RWPE2 (cell line): ENCODE measurements at regions not wholly inside any gene's neighbourhood (a gene's known extent, or its start where the extent isn't known, plus 50 kb on each side); places are given as distances from the start of the nearest gene placed in this dataset.

Experiments used
- ATAC-seq: fragments of 200-7000 bp; cut with Tn5 transposase; 3 replicates; pipeline ENCODE4 v1.9.1; 2021; ENCODE audit warnings: low read depth
- DNase-seq: peaks from one replicate; pipeline ENCODE4 v3.0.0-alpha.2; 2020; ENCODE audit warnings: low spot score
- H3K27ac ChIP-seq: fragments of 450-650 bp; 2 replicates; pipeline ENCODE4 v1.5.1; 2017; ENCODE audit warnings: mild to moderate bottlenecking; ENCODE audit not compliant: poor library complexity, severe bottlenecking
- H3K27me3 ChIP-seq: fragments of 250-450 bp; sonication (Bioruptor Pico); 2 replicates; pipeline ENCODE4 v1.5.1; 2021; ENCODE audit warnings: mild to moderate bottlenecking, moderate library complexity; ENCODE audit not compliant: insufficient read depth, poor library complexity, severe bottlenecking
- H3K36me3 ChIP-seq: fragments of 250-450 bp; sonication (Bioruptor Pico); 2 replicates; pipeline ENCODE4 v1.5.1; 2020; ENCODE audit warnings: low read depth, mild to moderate bottlenecking, moderate library complexity
- H3K4me1 ChIP-seq: fragments of 250-450 bp; sonication (Bioruptor Pico); 2 replicates; pipeline ENCODE4 v1.5.1; 2021; ENCODE audit warnings: mild to moderate bottlenecking, moderate library complexity; ENCODE audit not compliant: insufficient read depth, poor library complexity, severe bottlenecking
- H3K4me3 ChIP-seq: fragments of 250-450 bp; sonication (Bioruptor Pico); 2 replicates; pipeline ENCODE4 v1.5.1; 2021; ENCODE audit warnings: mild to moderate bottlenecking, moderate library complexity; ENCODE audit not compliant: severe bottlenecking
- H3K9me3 ChIP-seq: fragments of 250-450 bp; sonication (Bioruptor Pico); 2 replicates; pipeline ENCODE4 v1.5.1; 2021; ENCODE audit warnings: mild to moderate bottlenecking, moderate library complexity; ENCODE audit not compliant: severe bottlenecking
- CTCF ChIP-seq: fragments of 450-650 bp; IDR thresholded peaks from one replicate; pipeline ENCODE4 v1.5.1; 2017; ENCODE audit warnings: mild to moderate bottlenecking, moderate library complexity; ENCODE audit not compliant: poor library complexity, severe bottlenecking

- no peak for TF ChIP-seq CTCF
- DNase-seq (no peak), ATAC-seq (no peak)
- H3K27me3 ChIP-seq = no peaks in the 10 kb centered on the region
- no peak overlapping the region for H3K27ac ChIP-seq
- no peaks in the 10 kb centered on the region for H3K36me3 ChIP-seq
- peaks cover 8% of the 10 kb centered on the region for H3K4me1 ChIP-seq
- H3K4me3 ChIP-seq = no peak overlapping the region
- H3K9me3 ChIP-seq = no peaks in the 10 kb centered on the region
Observed at GRCh38 chr11:95547976-95548375, 241.6 kb downstream of the FAM76B start.

- Histone ChIP-seq H3K27ac (no peak overlapping the region), H3K27me3 (no peaks in the 10 kb centered on the region), H3K36me3 (no peaks in the 10 kb centered on the region), H3K4me3 (no peak overlapping the region), H3K4me1 (peaks cover 8% of the 10 kb centered on the region), H3K9me3 (no peaks in the 10 kb centered on the region)
- ATAC-seq (no peak), DNase-seq (no peak)
- no peak for TF ChIP-seq CTCF
Observed at GRCh38 chr11:95547186-95547585, 242.4 kb downstream of the FAM76B start.

GRCh38 chr11:95545116-95545875, 244.3 kb downstream of the FAM76B start:
- Histone ChIP-seq H3K27me3 (no peaks in the 10 kb centered on the region), H3K27ac (no peak overlapping the region), H3K36me3 (no peaks in the 10 kb centered on the region), H3K4me3 (no peak overlapping the region), H3K9me3 (no peaks in the 10 kb centered on the region), H3K4me1 (peaks cover 8% of the 10 kb centered on the region)
- DNase-seq = no peak
- no peak for ATAC-seq
- TF ChIP-seq CTCF = no peak

- Histone ChIP-seq H3K36me3 (no peaks in the 10 kb centered on the region), H3K4me1 (peaks cover 8% of the 10 kb centered on the region), H3K27me3 (no peaks in the 10 kb centered on the region), H3K4me3 (no peak overlapping the region), H3K27ac (no peak overlapping the region), H3K9me3 (no peaks in the 10 kb centered on the region)
- no peak for TF ChIP-seq CTCF
- DNase-seq = no peak
- peak; percentile 94 for ATAC-seq
Observed at GRCh38 chr11:95544095-95544856, 245.3 kb downstream of the FAM76B start.
